WTC11 (cell line): ENCODE measurements at regions not wholly inside any gene's neighbourhood (a gene's known extent, or its start where the extent isn't known, plus 50 kb on each side); places are given as distances from the start of the nearest gene placed in this dataset.

Experiments used
- ATAC-seq: fragments of 200-7000 bp; cut with Tn5 transposase; 2 replicates; pipeline ENCODE4 v1.10.0; 2021; ENCODE audit warnings: mild to moderate bottlenecking, moderate library complexity
- CTCF ChIA-PET: fragments of 300-600 bp; sonication (Branson Sonifier 250); formaldehyde crosslinking; loops from one replicate; lab custom pipeline; 2021; ENCODE audit warnings: antibody characterized with exemption; lab: Charles Lee
- POLR2A ChIA-PET: fragments of 350-600 bp; sonication (Branson Sonifier 250); formaldehyde crosslinking; loops from one replicate; lab custom pipeline; 2021; ENCODE audit warnings: antibody characterized with exemption; lab: Charles Lee
- DNase-seq: peaks from one replicate; pipeline ENCODE4 v3.0.0; 2021; ENCODE audit warnings: low spot score
- H3K27ac Mint-ChIP-seq: 2 replicates; pipeline ENCODE4 v1.8.0; 2021; ENCODE audit warnings: mixed read lengths
- H3K27me3 Mint-ChIP-seq: 2 replicates; pipeline ENCODE4 v1.8.0; 2021; ENCODE audit warnings: low read depth, mild to moderate bottlenecking, moderate library complexity, mixed read lengths
- H3K36me3 Mint-ChIP-seq: 2 replicates; pipeline ENCODE4 v1.8.0; 2021; ENCODE audit warnings: mixed read lengths
- H3K4me1 Mint-ChIP-seq: 2 replicates; pipeline ENCODE4 v1.8.0; 2022; ENCODE audit warnings: mixed read lengths
- H3K4me3 Mint-ChIP-seq: 2 replicates; pipeline ENCODE4 v1.8.0; 2021; ENCODE audit warnings: mild to moderate bottlenecking, moderate library complexity, mixed read lengths
- H3K9me3 Mint-ChIP-seq: 2 replicates; pipeline ENCODE4 v1.8.0; 2021; ENCODE audit warnings: mixed read lengths
- AFF4 ChIP-seq: sonication (generic); formaldehyde crosslinking; IDR thresholded peaks from 2 replicates; pipeline ENCODE4 v1.8.1; 2023; ENCODE audit warnings: mild to moderate bottlenecking, missing genetic modification reagents, borderline replicate concordance
- FOXP1 ChIP-seq: sonication (generic); formaldehyde crosslinking; IDR thresholded peaks from 2 replicates; pipeline ENCODE4 v1.8.0; 2022; ENCODE audit warnings: missing genetic modification reagents, mild to moderate bottlenecking, moderate library complexity, borderline replicate concordance
- HMGA2 ChIP-seq: fragments of 250-450 bp; sonication (Bioruptor Pico); IDR thresholded peaks from 2 replicates; pipeline ENCODE4 v1.4.0; 2021; ENCODE audit warnings: mild to moderate bottlenecking, moderate library complexity
- MYBL2 ChIP-seq: sonication (generic); formaldehyde crosslinking; IDR thresholded peaks from 2 replicates; pipeline ENCODE4 v1.8.1; 2023; ENCODE audit warnings: mild to moderate bottlenecking, moderate library complexity, missing genetic modification reagents
- NFE2L1 ChIP-seq: sonication (generic); formaldehyde crosslinking; IDR thresholded peaks from 2 replicates; pipeline ENCODE4 v1.8.1; 2023; ENCODE audit warnings: missing genetic modification reagents
- SMAD3 ChIP-seq: sonication (generic); formaldehyde crosslinking; IDR thresholded peaks from 2 replicates; pipeline ENCODE4 v1.8.0; 2022; ENCODE audit warnings: missing genetic modification reagents, mild to moderate bottlenecking, borderline replicate concordance
- TCF7 ChIP-seq: sonication (generic); formaldehyde crosslinking; IDR thresholded peaks from 2 replicates; pipeline ENCODE4 v1.8.0; 2022; ENCODE audit warnings: mild to moderate bottlenecking, low read depth, missing genetic modification reagents, moderate library complexity
- TEAD1 ChIP-seq: sonication (generic); formaldehyde crosslinking; IDR thresholded peaks from 2 replicates; pipeline ENCODE4 v1.8.0; 2022; ENCODE audit warnings: mild to moderate bottlenecking, missing genetic modification reagents
- TEAD4 ChIP-seq: sonication (generic); formaldehyde crosslinking; IDR thresholded peaks from 2 replicates; pipeline ENCODE4 v1.8.0; 2022; ENCODE audit warnings: mild to moderate bottlenecking, missing genetic modification reagents
- TP53 ChIP-seq: sonication (generic); formaldehyde crosslinking; IDR thresholded peaks from 2 replicates; pipeline ENCODE4 v1.8.1; 2023; ENCODE audit warnings: mild to moderate bottlenecking, missing genetic modification reagents
- ZNF138 ChIP-seq: sonication (generic); formaldehyde crosslinking; conservative IDR thresholded peaks from 2 replicates; pipeline ENCODE4 v1.8.1; 2022; ENCODE audit warnings: mild to moderate bottlenecking, moderate library complexity, missing genetic modification reagents
- ZNF416 ChIP-seq: fragments of 250-450 bp; sonication (Bioruptor Pico); IDR thresholded peaks from 2 replicates; pipeline ENCODE4 v1.9.0; 2021; ENCODE audit warnings: mild to moderate bottlenecking, inconsistent platforms
- ZNF423 ChIP-seq: fragments of 250-450 bp; sonication (Bioruptor Pico); IDR thresholded peaks from 2 replicates; pipeline ENCODE4 v2.1.2; 2022; ENCODE audit warnings: mild to moderate bottlenecking, moderate library complexity
- ZNF425 ChIP-seq: fragments of 250-450 bp; sonication (Bioruptor Pico); conservative IDR thresholded peaks from 2 replicates; pipeline ENCODE4 v1.9.0; 2021; ENCODE audit warnings: mild to moderate bottlenecking
- ZNF532 ChIP-seq: fragments of 250-450 bp; sonication (Bioruptor Pico); IDR thresholded peaks from 2 replicates; pipeline ENCODE4 v1.9.0; 2021; ENCODE audit warnings: mild to moderate bottlenecking, borderline replicate concordance
- ZNF671 ChIP-seq: fragments of 250-450 bp; sonication (Bioruptor Pico); IDR thresholded peaks from 2 replicates; pipeline ENCODE4 v1.8.0; 2021; ENCODE audit warnings: mild to moderate bottlenecking
- TF ChIP-seq, protein P1 (sequence below): sonication (generic); formaldehyde crosslinking; IDR thresholded peaks from 2 replicates; pipeline ENCODE4 v1.8.1; 2022; ENCODE audit warnings: low read depth, mild to moderate bottlenecking, moderate library complexity, missing genetic modification reagents, borderline replicate concordance
- TF ChIP-seq, protein P2 (sequence below): sonication (generic); formaldehyde crosslinking; IDR thresholded peaks from 2 replicates; pipeline ENCODE4 v1.8.1; 2023; ENCODE audit warnings: mild to moderate bottlenecking, missing genetic modification reagents, moderate library complexity
- TF ChIP-seq, protein P3 (sequence below): sonication (generic); formaldehyde crosslinking; conservative IDR thresholded peaks from 2 replicates; pipeline ENCODE4 v1.8.1; 2023; ENCODE audit warnings: mild to moderate bottlenecking, low read depth, missing genetic modification reagents, moderate library complexity
- TF ChIP-seq, protein P4 (sequence below): fragments of 250-450 bp; sonication (Bioruptor Pico); IDR thresholded peaks from 2 replicates; pipeline ENCODE4 v1.9.0; 2021; ENCODE audit warnings: moderate library complexity, mild to moderate bottlenecking, inconsistent platforms, borderline replicate concordance

DNA sequence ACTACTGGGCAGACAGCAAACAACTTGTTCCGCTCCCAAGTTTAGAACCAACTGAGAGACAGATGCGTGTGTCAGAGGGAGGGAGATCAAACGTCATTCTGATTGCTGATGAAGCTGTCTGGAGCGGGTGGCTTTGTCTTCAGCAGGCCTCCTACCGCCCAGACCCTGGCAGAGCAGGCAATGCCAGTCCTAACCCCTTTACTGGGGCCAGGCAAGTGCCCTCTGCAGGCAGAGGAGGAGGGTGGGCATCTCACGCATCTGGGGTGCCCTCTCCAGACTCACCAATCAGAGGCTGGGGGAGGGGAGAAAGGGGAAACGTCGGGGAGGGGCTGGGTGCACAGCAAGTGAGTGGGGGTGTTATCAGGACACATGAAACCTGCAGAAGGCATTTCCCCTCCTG is 126.6 kb downstream of the ACTL8 start (continued):
- no peak for TF ChIP-seq ZNF532
- TF ChIP-seq FOXP1 (CRISPR knock-in tag) = no peak
- TF ChIP-seq ZNF138 = no peak
- TF ChIP-seq, protein P1, sequence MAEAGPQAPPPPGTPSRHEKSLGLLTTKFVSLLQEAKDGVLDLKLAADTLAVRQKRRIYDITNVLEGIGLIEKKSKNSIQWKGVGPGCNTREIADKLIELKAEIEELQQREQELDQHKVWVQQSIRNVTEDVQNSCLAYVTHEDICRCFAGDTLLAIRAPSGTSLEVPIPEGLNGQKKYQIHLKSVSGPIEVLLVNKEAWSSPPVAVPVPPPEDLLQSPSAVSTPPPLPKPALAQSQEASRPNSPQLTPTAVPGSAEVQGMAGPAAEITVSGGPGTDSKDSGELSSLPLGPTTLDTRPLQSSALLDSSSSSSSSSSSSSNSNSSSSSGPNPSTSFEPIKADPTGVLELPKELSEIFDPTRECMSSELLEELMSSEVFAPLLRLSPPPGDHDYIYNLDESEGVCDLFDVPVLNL (CRISPR knock-in tag) = no peak
- TF ChIP-seq TEAD1 (CRISPR knock-in tag) = no peak
- no peak for TF ChIP-seq HMGA2 (CRISPR knock-in tag)
- no peak for TF ChIP-seq ZNF423 (CRISPR knock-in tag)
- TF ChIP-seq, protein P2, sequence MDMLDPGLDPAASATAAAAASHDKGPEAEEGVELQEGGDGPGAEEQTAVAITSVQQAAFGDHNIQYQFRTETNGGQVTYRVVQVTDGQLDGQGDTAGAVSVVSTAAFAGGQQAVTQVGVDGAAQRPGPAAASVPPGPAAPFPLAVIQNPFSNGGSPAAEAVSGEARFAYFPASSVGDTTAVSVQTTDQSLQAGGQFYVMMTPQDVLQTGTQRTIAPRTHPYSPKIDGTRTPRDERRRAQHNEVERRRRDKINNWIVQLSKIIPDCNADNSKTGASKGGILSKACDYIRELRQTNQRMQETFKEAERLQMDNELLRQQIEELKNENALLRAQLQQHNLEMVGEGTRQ (CRISPR knock-in tag) = no peak
- no peak for TF ChIP-seq TEAD4 (CRISPR knock-in tag)
- TF ChIP-seq ZNF425 (CRISPR knock-in tag) = no peak
- TF ChIP-seq, all 79 proteins: peak for 0

DNA sequence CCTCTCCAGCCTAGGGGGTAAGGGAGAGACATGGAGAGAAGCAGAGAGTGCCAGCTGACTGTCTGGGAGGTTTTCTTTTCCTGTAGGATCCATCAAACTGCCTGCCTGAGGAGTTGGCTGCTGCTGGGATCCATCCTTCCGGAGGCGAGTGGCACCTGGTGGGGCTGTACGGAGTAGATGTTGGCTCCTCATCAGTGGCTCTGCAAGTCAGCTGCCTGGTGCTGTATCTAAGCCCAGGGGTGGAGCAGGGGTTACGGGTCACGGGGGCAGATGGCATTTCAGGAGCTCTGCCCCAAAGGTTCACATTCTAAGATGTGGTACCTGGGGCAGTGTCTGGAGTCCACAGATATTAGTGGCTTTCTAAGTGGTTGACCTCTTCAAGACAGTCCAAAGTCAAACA is 128.0 kb downstream of the ACTL8 start:
- H3K9me3 Mint-ChIP-seq = no peaks in the 10 kb centered on the region
- H3K27me3 Mint-ChIP-seq = peaks cover 5% of the 10 kb centered on the region; the same call in 1 of the 2 replicates
- DNase-seq = no peak
- no peak for ATAC-seq
- no peaks in the 10 kb centered on the region for H3K36me3 Mint-ChIP-seq
- POLR2A ChIA-PET = no interaction called here
- no peak overlapping the region for H3K4me3 Mint-ChIP-seq
- H3K27ac Mint-ChIP-seq = no peak overlapping the region
- H3K4me1 Mint-ChIP-seq = no peaks in the 10 kb centered on the region
- CTCF ChIA-PET = no interaction called here
- TF ChIP-seq TP53 (CRISPR knock-in tag) (no peak), NFE2L1 (CRISPR knock-in tag) (no peak), TCF7 (CRISPR knock-in tag) (no peak), ZNF671 (CRISPR knock-in tag) (no peak), SMAD3 (CRISPR knock-in tag) (no peak), ZNF416 (CRISPR knock-in tag) (no peak), AFF4 (CRISPR knock-in tag) (no peak), MYBL2 (CRISPR knock-in tag) (no peak)
- TF ChIP-seq, protein P3, sequence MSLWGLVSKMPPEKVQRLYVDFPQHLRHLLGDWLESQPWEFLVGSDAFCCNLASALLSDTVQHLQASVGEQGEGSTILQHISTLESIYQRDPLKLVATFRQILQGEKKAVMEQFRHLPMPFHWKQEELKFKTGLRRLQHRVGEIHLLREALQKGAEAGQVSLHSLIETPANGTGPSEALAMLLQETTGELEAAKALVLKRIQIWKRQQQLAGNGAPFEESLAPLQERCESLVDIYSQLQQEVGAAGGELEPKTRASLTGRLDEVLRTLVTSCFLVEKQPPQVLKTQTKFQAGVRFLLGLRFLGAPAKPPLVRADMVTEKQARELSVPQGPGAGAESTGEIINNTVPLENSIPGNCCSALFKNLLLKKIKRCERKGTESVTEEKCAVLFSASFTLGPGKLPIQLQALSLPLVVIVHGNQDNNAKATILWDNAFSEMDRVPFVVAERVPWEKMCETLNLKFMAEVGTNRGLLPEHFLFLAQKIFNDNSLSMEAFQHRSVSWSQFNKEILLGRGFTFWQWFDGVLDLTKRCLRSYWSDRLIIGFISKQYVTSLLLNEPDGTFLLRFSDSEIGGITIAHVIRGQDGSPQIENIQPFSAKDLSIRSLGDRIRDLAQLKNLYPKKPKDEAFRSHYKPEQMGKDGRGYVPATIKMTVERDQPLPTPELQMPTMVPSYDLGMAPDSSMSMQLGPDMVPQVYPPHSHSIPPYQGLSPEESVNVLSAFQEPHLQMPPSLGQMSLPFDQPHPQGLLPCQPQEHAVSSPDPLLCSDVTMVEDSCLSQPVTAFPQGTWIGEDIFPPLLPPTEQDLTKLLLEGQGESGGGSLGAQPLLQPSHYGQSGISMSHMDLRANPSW (CRISPR knock-in tag) = no peak
- TF ChIP-seq, protein P4, sequence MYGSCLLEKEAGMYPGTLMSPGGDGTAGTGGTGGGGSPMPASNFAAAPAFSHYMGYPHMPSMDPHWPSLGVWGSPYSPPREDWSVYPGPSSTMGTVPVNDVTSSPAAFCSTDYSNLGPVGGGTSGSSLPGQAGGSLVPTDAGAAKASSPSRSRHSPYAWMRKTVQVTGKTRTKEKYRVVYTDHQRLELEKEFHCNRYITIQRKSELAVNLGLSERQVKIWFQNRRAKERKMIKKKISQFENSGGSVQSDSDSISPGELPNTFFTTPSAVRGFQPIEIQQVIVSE (CRISPR knock-in tag) = no peak
